MCF 10A (cell line): ENCODE measurements at regions not wholly inside any gene's neighbourhood (a gene's known extent, or its start where the extent isn't known, plus 50 kb on each side); places are given as distances from the start of the nearest gene placed in this dataset.

Experiments
- BruUV-seq: library from RNA; stranded (reverse); fragments of 400-500 nt; replicated peaks from 2 replicates; lab custom pipeline; 2021; lab: Mats Ljungman, UMichigan
- CTCF ChIA-PET: fragments of 300-600 bp; sonication (Branson Sonifier 250); formaldehyde crosslinking; extraction: SDS; loops from one replicate; lab custom pipeline; 2021; ENCODE audit warnings: antibody characterized with exemption, inconsistent platforms; lab: Yijun Ruan, JAX
- POLR2A ChIA-PET: fragments of 300-600, 350-650 bp; sonication (Branson Sonifier 250); formaldehyde crosslinking; extraction: SDS; loops from one replicate; lab custom pipeline; 2020; ENCODE audit warnings: antibody characterized with exemption, inconsistent platforms; lab: Yijun Ruan, JAX
- DNase-seq: peaks from one replicate; pipeline ENCODE4 v3.0.0-alpha.2; 2018; ENCODE audit not compliant: unreplicated experiment
- H3K27ac Mint-ChIP-seq: one replicate; pipeline ENCODE4 v1.8.0; 2022; ENCODE audit warnings: mild to moderate bottlenecking, low read depth, mixed read lengths; ENCODE audit not compliant: unreplicated experiment
- H3K27me3 Mint-ChIP-seq: one replicate; pipeline ENCODE4 v1.8.0; 2022; ENCODE audit warnings: mixed read lengths; ENCODE audit not compliant: insufficient read depth, unreplicated experiment
- H3K36me3 Mint-ChIP-seq: one replicate; pipeline ENCODE4 v1.8.0; 2022; ENCODE audit warnings: mild to moderate bottlenecking, moderate library complexity, mixed read lengths; ENCODE audit not compliant: insufficient read depth, unreplicated experiment
- H3K4me1 Mint-ChIP-seq: one replicate; pipeline ENCODE4 v1.8.0; 2022; ENCODE audit warnings: mixed read lengths; ENCODE audit not compliant: insufficient read depth, unreplicated experiment
- H3K4me3 Mint-ChIP-seq: one replicate; pipeline ENCODE4 v1.8.0; 2022; ENCODE audit warnings: mild to moderate bottlenecking, moderate library complexity, mixed read lengths; ENCODE audit not compliant: unreplicated experiment
- H3K9me3 Mint-ChIP-seq: one replicate; pipeline ENCODE4 v1.8.0; 2022; ENCODE audit warnings: mixed read lengths; ENCODE audit not compliant: unreplicated experiment
- intact Hi-C: fragments of 100-400 bp; cut with micrococcal nuclease; formaldehyde crosslinking; loops from 2 replicates; pipeline ENCODE4 v1.14.1; 2022
- TF ChIP-seq, protein P1 (sequence below): fragments of 200-600 bp; IDR thresholded peaks from one replicate; pipeline ENCODE4 v1.8.0; 2022; ENCODE audit warnings: antibody characterized with exemption, mild to moderate bottlenecking; ENCODE audit not compliant: unreplicated experiment

GRCh38 chr2:204367466-204367865 lies 177.8 kb upstream of the PARD3B start:
- Mint-ChIP-seq H3K27ac (no peak overlapping the region), H3K4me3 (no peak overlapping the region), H3K36me3 (no peaks in the 10 kb centered on the region), H3K9me3 (no peaks in the 10 kb centered on the region), H3K4me1 (no peaks in the 10 kb centered on the region), H3K27me3 (no peaks in the 10 kb centered on the region)
- BruUV-seq: no TSS peak
- DNase-seq: no peak
- POLR2A ChIA-PET: no interaction called here
- TF ChIP-seq, protein P1, sequence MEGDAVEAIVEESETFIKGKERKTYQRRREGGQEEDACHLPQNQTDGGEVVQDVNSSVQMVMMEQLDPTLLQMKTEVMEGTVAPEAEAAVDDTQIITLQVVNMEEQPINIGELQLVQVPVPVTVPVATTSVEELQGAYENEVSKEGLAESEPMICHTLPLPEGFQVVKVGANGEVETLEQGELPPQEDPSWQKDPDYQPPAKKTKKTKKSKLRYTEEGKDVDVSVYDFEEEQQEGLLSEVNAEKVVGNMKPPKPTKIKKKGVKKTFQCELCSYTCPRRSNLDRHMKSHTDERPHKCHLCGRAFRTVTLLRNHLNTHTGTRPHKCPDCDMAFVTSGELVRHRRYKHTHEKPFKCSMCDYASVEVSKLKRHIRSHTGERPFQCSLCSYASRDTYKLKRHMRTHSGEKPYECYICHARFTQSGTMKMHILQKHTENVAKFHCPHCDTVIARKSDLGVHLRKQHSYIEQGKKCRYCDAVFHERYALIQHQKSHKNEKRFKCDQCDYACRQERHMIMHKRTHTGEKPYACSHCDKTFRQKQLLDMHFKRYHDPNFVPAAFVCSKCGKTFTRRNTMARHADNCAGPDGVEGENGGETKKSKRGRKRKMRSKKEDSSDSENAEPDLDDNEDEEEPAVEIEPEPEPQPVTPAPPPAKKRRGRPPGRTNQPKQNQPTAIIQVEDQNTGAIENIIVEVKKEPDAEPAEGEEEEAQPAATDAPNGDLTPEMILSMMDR: no peak
- CTCF ChIA-PET: interaction anchor here (0.7 kb wide), 1 partner anchor 453 kb away, joined by 3 read pairs; no protein-coding TSS in a partner anchor
- intact Hi-C loops: no loop called here

- Mint-ChIP-seq H3K9me3 (no peaks in the 10 kb centered on the region), H3K27ac (no peak overlapping the region), H3K4me3 (no peak overlapping the region), H3K36me3 (no peaks in the 10 kb centered on the region), H3K4me1 (no peaks in the 10 kb centered on the region), H3K27me3 (no peaks in the 10 kb centered on the region)
- TF ChIP-seq, protein P1: no peak
- BruUV-seq: no TSS peak
- ChIA-PET CTCF (no interaction called here), POLR2A (no interaction called here)
- intact Hi-C loops: no loop called here
- no peak for DNase-seq
Measured at GRCh38 chr2:204370172-204370718, 175.0 kb upstream of the PARD3B start.

- TF ChIP-seq, protein P1: no peak
- no peak overlapping the region for H3K27ac Mint-ChIP-seq
- H3K9me3 Mint-ChIP-seq: peaks cover 12% of the 10 kb centered on the region
- DNase-seq: no peak
- H3K27me3 Mint-ChIP-seq: no peaks in the 10 kb centered on the region
- CTCF ChIA-PET: no interaction called here
- H3K4me1 Mint-ChIP-seq: no peaks in the 10 kb centered on the region
- no peaks in the 10 kb centered on the region for H3K36me3 Mint-ChIP-seq
- intact Hi-C loops: no loop called here
- no TSS peak for BruUV-seq
- H3K4me3 Mint-ChIP-seq: no peak overlapping the region
- POLR2A ChIA-PET: no interaction called here
Measured at GRCh38 chr2:204373942-204374341, 171.3 kb upstream of the PARD3B start.

DNA sequence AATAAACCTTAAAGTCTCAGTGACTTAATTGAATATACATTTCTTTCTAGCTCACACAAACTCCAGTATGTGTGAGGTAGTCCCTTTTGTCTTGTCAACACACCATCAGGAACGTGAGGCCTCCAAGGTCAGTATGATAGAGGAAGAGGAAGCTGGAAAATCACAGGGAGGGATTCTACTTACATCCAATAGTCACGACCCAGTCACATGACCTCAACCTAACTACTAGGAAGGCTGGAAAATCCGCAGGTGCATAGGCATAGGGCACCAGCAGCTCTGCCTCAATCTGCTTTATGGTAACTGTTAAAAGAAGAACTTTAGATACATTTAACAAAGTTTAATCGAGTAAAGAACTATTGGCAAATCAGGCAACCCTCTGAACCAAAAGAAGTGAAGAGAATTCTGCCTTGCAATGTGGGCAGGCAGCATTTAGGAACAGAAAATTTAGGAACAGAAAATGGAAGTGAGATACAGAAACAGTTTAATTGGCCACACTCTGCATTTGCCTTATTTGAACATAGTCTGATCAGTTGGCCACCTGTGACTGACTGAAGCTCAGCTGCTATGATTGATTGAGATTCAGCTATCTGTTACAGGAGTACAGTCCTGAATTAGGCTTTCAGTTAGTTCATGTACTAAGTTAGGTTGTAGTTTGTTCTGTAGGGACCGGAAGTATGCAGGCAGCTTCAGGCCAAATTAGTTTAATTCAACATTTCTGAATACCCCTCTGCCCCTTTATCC lies 165.0 kb upstream of the PARD3B start:
- TF ChIP-seq, protein P1: no peak
- Mint-ChIP-seq H3K36me3 (no peaks in the 10 kb centered on the region), H3K27ac (no peak overlapping the region), H3K4me1 (no peaks in the 10 kb centered on the region), H3K9me3 (peaks cover 19% of the 10 kb centered on the region), H3K27me3 (no peaks in the 10 kb centered on the region), H3K4me3 (no peak overlapping the region)
- DNase-seq: no peak
- BruUV-seq: no TSS peak
- intact Hi-C loops: no loop called here
- ChIA-PET POLR2A (no interaction called here), CTCF (interaction anchor here (1.4 kb wide), 2 partner anchors 21 to 311 kb away, joined by 3 read pairs; no protein-coding TSS in a partner anchor)
